ENCODE measurements at regions not wholly inside any gene's neighbourhood (a gene's known extent, or its start where the extent isn't known, plus 50 kb on each side); places are given as distances from the start of the nearest gene placed in this dataset.

DNA sequence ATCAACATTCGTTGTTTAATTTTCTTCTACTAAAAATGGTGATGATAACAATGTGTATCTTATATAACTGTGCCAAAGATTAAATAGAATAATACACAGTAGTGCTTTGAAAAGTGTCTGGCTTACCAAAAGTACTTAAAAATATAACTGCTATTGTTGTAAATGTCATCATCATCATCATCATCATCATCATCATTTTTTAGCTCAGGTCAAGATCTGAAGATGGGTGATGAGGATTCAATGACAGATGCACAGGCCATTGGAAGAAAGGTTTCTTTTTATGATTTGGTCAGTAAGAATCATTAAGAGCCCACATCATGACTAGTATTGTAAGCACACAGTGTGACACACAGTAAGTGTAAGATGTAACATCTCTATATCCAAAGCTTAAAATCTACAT lies 795.2 kb downstream of the SLC4A3 start:
- Histone ChIP-seq H3K4me3 (ENCODE audit: low read length) (no peak overlapping the region), H3K18ac (ENCODE audit: low read length) (no peak overlapping the region), H2BK120ac (ENCODE audit: low read depth, low read length) (no peak overlapping the region), H3K4me1 (ENCODE audit: control insufficient read depth, low read depth, low read length) (peaks cover 4% of the 10 kb centered on the region), H2BK15ac (replicated peaks; ENCODE audit: low read depth) (no peak overlapping the region), H2BK5ac (ENCODE audit: low read length) (no peak overlapping the region), H3K4me2 (ENCODE audit: low read length) (no peak overlapping the region), H3K36me3 (ENCODE audit: control insufficient read depth, insufficient read depth, low read length) (no peaks in the 10 kb centered on the region), H3K4ac (ENCODE audit: low read depth, low read length) (no peak overlapping the region), H3K27me3 (ENCODE audit: insufficient read depth, low read length, poor library complexity) (no peaks in the 10 kb centered on the region), H4K5ac (ENCODE audit: low read length) (no peak overlapping the region), H4K8ac (ENCODE audit: low read depth, low read length) (no peak overlapping the region), H3K79me2 (ENCODE audit: control insufficient read depth, insufficient read depth, low read length) (no peaks in the 10 kb centered on the region), H2AK5ac (ENCODE audit: low read length) (no peak overlapping the region), H3K79me1 (ENCODE audit: low read length) (no peaks in the 10 kb centered on the region), H3K9ac (ENCODE audit: low read length) (no peak overlapping the region), H3K27ac (ENCODE audit: low read depth, low read length) (no peak overlapping the region), H3K23ac (ENCODE audit: low read length) (no peak overlapping the region), H3K56ac (ENCODE audit: low read length) (no peak overlapping the region)
- no peak for DNase-seq
- no CpG with 5 or more reads among the region's 1 CpG for WGBS (ENCODE audit: extremely low coverage, insufficient coverage, low lambda C conversion rate)

DNA sequence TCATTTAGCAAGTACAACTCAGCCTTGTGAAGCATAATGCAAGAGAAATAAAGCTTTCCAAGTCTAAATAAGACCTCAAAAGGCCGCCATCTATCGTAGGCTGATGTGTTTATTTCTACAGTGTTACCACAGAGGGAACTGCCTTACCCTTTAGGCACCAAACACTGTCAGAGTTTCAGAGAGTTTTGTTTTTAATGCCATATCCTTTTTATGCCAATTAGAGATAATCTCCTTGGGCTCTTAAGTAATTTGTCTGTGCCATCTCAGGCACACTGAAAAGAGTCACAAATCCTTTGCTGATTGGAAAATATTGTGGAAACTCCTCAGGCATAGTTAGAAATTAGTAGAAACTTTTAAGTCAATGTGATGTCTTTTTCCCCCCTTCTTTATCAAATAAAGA lies 797.1 kb downstream of the SLC4A3 start:
- H2BK120ac ChIP-seq (ENCODE audit: low read depth, low read length): no peak overlapping the region
- H4K8ac ChIP-seq (ENCODE audit: low read depth, low read length): no peak overlapping the region
- no peaks in the 10 kb centered on the region for H3K4me1 ChIP-seq (ENCODE audit: control insufficient read depth, low read depth, low read length)
- no peak overlapping the region for H2AK5ac ChIP-seq (ENCODE audit: low read length)
- no CpG with 5 or more reads among the region's 2 CpGs for WGBS (ENCODE audit: extremely low coverage, insufficient coverage, low lambda C conversion rate)
- H3K4me3 ChIP-seq (ENCODE audit: low read length): no peak overlapping the region
- H3K79me1 ChIP-seq (ENCODE audit: low read length): no peaks in the 10 kb centered on the region
- H4K5ac ChIP-seq (ENCODE audit: low read length): no peak overlapping the region
- H3K4ac ChIP-seq (ENCODE audit: low read depth, low read length): no peak overlapping the region
- no peak for DNase-seq
- H3K9ac ChIP-seq (ENCODE audit: low read length): no peak overlapping the region
- H3K27me3 ChIP-seq (ENCODE audit: insufficient read depth, low read length, poor library complexity): no peaks in the 10 kb centered on the region
- H2BK5ac ChIP-seq (ENCODE audit: low read length): no peak overlapping the region
- H3K79me2 ChIP-seq (ENCODE audit: control insufficient read depth, insufficient read depth, low read length): no peaks in the 10 kb centered on the region
- no peak overlapping the region for H3K56ac ChIP-seq (ENCODE audit: low read length)
- H3K36me3 ChIP-seq (ENCODE audit: control insufficient read depth, insufficient read depth, low read length): no peaks in the 10 kb centered on the region
- H3K27ac ChIP-seq (ENCODE audit: low read depth, low read length): no peak overlapping the region
- H3K4me2 ChIP-seq (ENCODE audit: low read length): no peak overlapping the region
- no peak overlapping the region for H3K23ac ChIP-seq (ENCODE audit: low read length)
- H3K18ac ChIP-seq (ENCODE audit: low read length): no peak overlapping the region
- no peak overlapping the region for H2BK15ac ChIP-seq (replicated peaks; ENCODE audit: low read depth)

DNA sequence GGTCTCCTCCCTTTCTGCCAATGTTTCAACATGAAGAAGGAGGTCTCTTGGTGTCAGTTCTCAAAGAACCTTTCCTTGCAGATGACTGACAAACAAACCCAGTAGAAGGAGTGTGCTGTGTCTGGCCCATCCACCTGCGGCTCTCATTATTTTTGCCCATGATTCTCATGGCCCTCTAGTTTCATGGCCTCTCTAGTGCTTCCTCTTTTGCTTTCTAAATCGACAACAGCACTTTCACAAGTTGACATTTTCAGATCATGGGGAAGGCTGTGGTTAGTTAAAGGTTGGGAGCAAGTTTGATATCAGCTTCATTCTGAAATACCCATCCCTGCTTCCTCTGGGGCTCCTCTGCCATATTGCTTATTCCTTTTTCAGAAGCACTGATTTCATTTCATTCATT lies 805.2 kb downstream of the SLC4A3 start:
- no peaks in the 10 kb centered on the region for H3K79me2 ChIP-seq (ENCODE audit: control insufficient read depth, insufficient read depth, low read length)
- H2BK15ac ChIP-seq (replicated peaks; ENCODE audit: low read depth): no peak overlapping the region
- no peak overlapping the region for H4K8ac ChIP-seq (ENCODE audit: low read depth, low read length)
- H3K79me1 ChIP-seq (ENCODE audit: low read length): no peaks in the 10 kb centered on the region
- H2BK120ac ChIP-seq (ENCODE audit: low read depth, low read length): no peak overlapping the region
- H3K4me2 ChIP-seq (ENCODE audit: low read length): no peak overlapping the region
- H3K27me3 ChIP-seq (ENCODE audit: insufficient read depth, low read length, poor library complexity): no peaks in the 10 kb centered on the region
- H4K5ac ChIP-seq (ENCODE audit: low read length): no peak overlapping the region
- no peak overlapping the region for H3K9ac ChIP-seq (ENCODE audit: low read length)
- no peak overlapping the region for H3K23ac ChIP-seq (ENCODE audit: low read length)
- WGBS (ENCODE audit: extremely low coverage, insufficient coverage, low lambda C conversion rate): no CpG with 5 or more reads among the region's 2 CpGs
- H3K4me3 ChIP-seq (ENCODE audit: low read length): no peak overlapping the region
- H2AK5ac ChIP-seq (ENCODE audit: low read length): no peak overlapping the region
- H3K56ac ChIP-seq (ENCODE audit: low read length): no peak overlapping the region
- H3K4me1 ChIP-seq (ENCODE audit: control insufficient read depth, low read depth, low read length): no peaks in the 10 kb centered on the region
- H3K27ac ChIP-seq (ENCODE audit: low read depth, low read length): no peak overlapping the region
- no peak overlapping the region for H3K4ac ChIP-seq (ENCODE audit: low read depth, low read length)
- no peak overlapping the region for H3K18ac ChIP-seq (ENCODE audit: low read length)
- no peak overlapping the region for H2BK5ac ChIP-seq (ENCODE audit: low read length)
- DNase-seq: no peak
- no peaks in the 10 kb centered on the region for H3K36me3 ChIP-seq (ENCODE audit: control insufficient read depth, insufficient read depth, low read length)

DNA sequence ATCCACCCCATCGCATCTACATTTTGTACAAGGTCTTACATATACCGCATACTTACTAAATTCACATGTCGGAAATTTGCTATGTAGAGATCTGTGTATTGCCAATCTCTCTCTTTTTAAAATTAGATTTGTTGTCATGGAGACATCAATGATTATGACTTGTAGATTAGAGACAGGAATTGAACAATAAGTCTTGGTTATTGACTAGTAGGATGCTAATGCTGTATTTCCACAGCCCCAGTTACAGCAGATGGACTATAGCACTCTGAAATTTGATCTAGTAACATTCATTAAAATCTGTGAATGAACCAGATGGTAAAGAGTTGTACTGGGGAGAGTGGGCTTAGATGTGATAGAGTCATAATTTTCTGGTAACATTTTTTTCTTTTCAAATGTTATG lies 805.7 kb downstream of the SLC4A3 start:
- no peaks in the 10 kb centered on the region for H3K4me1 ChIP-seq (ENCODE audit: control insufficient read depth, low read depth, low read length)
- no CpG with 5 or more reads among the region's 3 CpGs for WGBS (ENCODE audit: extremely low coverage, insufficient coverage, low lambda C conversion rate)

DNA sequence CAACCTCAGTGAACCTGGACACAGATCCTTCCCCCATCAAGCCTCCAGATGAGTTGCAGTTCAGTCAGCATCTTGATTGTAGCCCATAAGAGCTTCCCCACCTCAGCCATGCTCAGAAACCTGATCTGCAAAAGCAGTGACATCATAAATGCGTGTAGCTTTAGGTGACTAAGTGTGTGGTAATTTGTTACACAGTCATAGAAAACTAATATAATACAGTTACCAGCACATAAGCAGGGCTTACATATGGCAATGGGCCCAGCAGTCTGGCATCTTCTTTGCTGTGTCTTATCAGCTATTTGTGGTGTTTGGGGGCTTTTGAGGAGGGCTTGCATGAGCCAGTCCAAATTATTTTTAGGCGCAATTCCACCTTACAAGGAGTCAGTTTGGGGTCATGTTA lies 807.0 kb downstream of the SLC4A3 start:
- no peak overlapping the region for H2AK5ac ChIP-seq (ENCODE audit: low read length)
- H3K4me3 ChIP-seq (ENCODE audit: low read length): no peak overlapping the region
- H4K8ac ChIP-seq (ENCODE audit: low read depth, low read length): no peak overlapping the region
- no peak overlapping the region for H3K9ac ChIP-seq (ENCODE audit: low read length)
- H3K79me1 ChIP-seq (ENCODE audit: low read length): no peaks in the 10 kb centered on the region
- H3K27me3 ChIP-seq (ENCODE audit: insufficient read depth, low read length, poor library complexity): no peaks in the 10 kb centered on the region
- WGBS (ENCODE audit: extremely low coverage, insufficient coverage, low lambda C conversion rate): no CpG with 5 or more reads among the region's 2 CpGs
- DNase-seq: no peak
- H3K23ac ChIP-seq (ENCODE audit: low read length): no peak overlapping the region
- no peak overlapping the region for H3K4ac ChIP-seq (ENCODE audit: low read depth, low read length)
- H3K18ac ChIP-seq (ENCODE audit: low read length): no peak overlapping the region
- H2BK5ac ChIP-seq (ENCODE audit: low read length): no peak overlapping the region
- H3K4me2 ChIP-seq (ENCODE audit: low read length): no peak overlapping the region
- no peaks in the 10 kb centered on the region for H3K79me2 ChIP-seq (ENCODE audit: control insufficient read depth, insufficient read depth, low read length)
- no peak overlapping the region for H2BK15ac ChIP-seq (replicated peaks; ENCODE audit: low read depth)
- no peak overlapping the region for H3K56ac ChIP-seq (ENCODE audit: low read length)
- H4K5ac ChIP-seq (ENCODE audit: low read length): no peak overlapping the region
- H3K27ac ChIP-seq (ENCODE audit: low read depth, low read length): no peak overlapping the region
- no peaks in the 10 kb centered on the region for H3K36me3 ChIP-seq (ENCODE audit: control insufficient read depth, insufficient read depth, low read length)
- no peak overlapping the region for H2BK120ac ChIP-seq (ENCODE audit: low read depth, low read length)
- no peaks in the 10 kb centered on the region for H3K4me1 ChIP-seq (ENCODE audit: control insufficient read depth, low read depth, low read length)

More for the DNA sequence above, 805.7 kb downstream of the SLC4A3 start:
- Histone ChIP-seq H2BK5ac (ENCODE audit: low read length) (no peak overlapping the region), H2BK15ac (replicated peaks; ENCODE audit: low read depth) (no peak overlapping the region), H4K5ac (ENCODE audit: low read length) (no peak overlapping the region), H3K79me1 (ENCODE audit: low read length) (no peaks in the 10 kb centered on the region), H3K4me3 (ENCODE audit: low read length) (no peak overlapping the region), H3K4ac (ENCODE audit: low read depth, low read length) (no peak overlapping the region), H3K27me3 (ENCODE audit: insufficient read depth, low read length, poor library complexity) (no peaks in the 10 kb centered on the region), H3K9ac (ENCODE audit: low read length) (no peak overlapping the region), H3K56ac (ENCODE audit: low read length) (no peak overlapping the region), H3K36me3 (ENCODE audit: control insufficient read depth, insufficient read depth, low read length) (no peaks in the 10 kb centered on the region), H3K79me2 (ENCODE audit: control insufficient read depth, insufficient read depth, low read length) (no peaks in the 10 kb centered on the region), H3K18ac (ENCODE audit: low read length) (no peak overlapping the region), H4K8ac (ENCODE audit: low read depth, low read length) (no peak overlapping the region), H2BK120ac (ENCODE audit: low read depth, low read length) (no peak overlapping the region), H3K4me2 (ENCODE audit: low read length) (no peak overlapping the region), H3K23ac (ENCODE audit: low read length) (no peak overlapping the region), H3K27ac (ENCODE audit: low read depth, low read length) (no peak overlapping the region), H2AK5ac (ENCODE audit: low read length) (no peak overlapping the region)
- no peak for DNase-seq

DNA sequence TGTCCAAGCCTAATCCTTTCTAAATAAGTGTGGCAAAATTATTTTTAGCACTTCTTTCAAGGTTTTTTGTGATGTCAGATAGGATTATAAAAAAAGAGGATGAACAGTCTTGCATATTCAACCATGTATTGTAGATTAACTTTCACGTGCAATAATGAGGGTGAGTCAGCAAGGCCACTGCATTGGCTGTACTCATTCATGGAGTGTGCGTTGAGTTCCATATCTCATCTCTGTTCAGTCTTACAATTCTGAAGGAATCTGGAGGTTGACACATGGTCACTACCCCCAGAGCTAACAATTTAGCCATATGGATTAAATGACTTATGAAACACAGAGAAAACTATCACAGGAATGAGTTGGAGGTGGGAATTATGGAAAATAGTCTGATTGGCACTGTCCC lies 810.5 kb downstream of the SLC4A3 start:
- Histone ChIP-seq H3K4me2 (ENCODE audit: low read length) (no peak overlapping the region), H3K79me2 (ENCODE audit: control insufficient read depth, insufficient read depth, low read length) (no peaks in the 10 kb centered on the region), H2BK5ac (ENCODE audit: low read length) (no peak overlapping the region), H4K8ac (ENCODE audit: low read depth, low read length) (no peak overlapping the region), H3K18ac (ENCODE audit: low read length) (no peak overlapping the region), H2BK120ac (ENCODE audit: low read depth, low read length) (no peak overlapping the region), H3K27ac (ENCODE audit: low read depth, low read length) (no peak overlapping the region), H3K4me1 (ENCODE audit: control insufficient read depth, low read depth, low read length) (no peaks in the 10 kb centered on the region), H3K4ac (ENCODE audit: low read depth, low read length) (no peak overlapping the region), H3K9ac (ENCODE audit: low read length) (no peak overlapping the region), H2BK15ac (replicated peaks; ENCODE audit: low read depth) (no peak overlapping the region), H3K79me1 (ENCODE audit: low read length) (no peaks in the 10 kb centered on the region), H3K4me3 (ENCODE audit: low read length) (no peak overlapping the region), H3K56ac (ENCODE audit: low read length) (no peak overlapping the region), H2AK5ac (ENCODE audit: low read length) (no peak overlapping the region), H3K36me3 (ENCODE audit: control insufficient read depth, insufficient read depth, low read length) (no peaks in the 10 kb centered on the region), H3K23ac (ENCODE audit: low read length) (no peak overlapping the region), H3K27me3 (ENCODE audit: insufficient read depth, low read length, poor library complexity) (no peaks in the 10 kb centered on the region), H4K5ac (ENCODE audit: low read length) (no peak overlapping the region)
- DNase-seq: no peak
- no CpG with 5 or more reads among the region's 2 CpGs for WGBS (ENCODE audit: extremely low coverage, insufficient coverage, low lambda C conversion rate)

All from mesendoderm (in vitro differentiated cells).